ENCODE measurements at regions not wholly inside any gene's neighbourhood (a gene's known extent, or its start where the extent isn't known, plus 50 kb on each side); places are given as distances from the start of the nearest gene placed in this dataset.

GRCh38 chr4:81913427-81913879 is 441.7 kb upstream of the RASGEF1B start:
- TF ChIP-seq CTCF (IDR thresholded peaks at IDR 0.05 in 8 of 11, conservative IDR thresholded peaks at IDR 0.05 in 3 of 11): peak; percentile 13 to 70 (median 50)
- TF ChIP-seq POLR2AphosphoS5 (IDR thresholded peaks at IDR 0.05): no peak
- no peak for TF ChIP-seq POLR2A (IDR thresholded peaks at IDR 0.05)

Measured in spleen (tissue), 7 donors.